ENCODE measurements at regions not wholly inside any gene's neighbourhood (a gene's known extent, or its start where the extent isn't known, plus 50 kb on each side); places are given as distances from the start of the nearest gene placed in this dataset.

DNA sequence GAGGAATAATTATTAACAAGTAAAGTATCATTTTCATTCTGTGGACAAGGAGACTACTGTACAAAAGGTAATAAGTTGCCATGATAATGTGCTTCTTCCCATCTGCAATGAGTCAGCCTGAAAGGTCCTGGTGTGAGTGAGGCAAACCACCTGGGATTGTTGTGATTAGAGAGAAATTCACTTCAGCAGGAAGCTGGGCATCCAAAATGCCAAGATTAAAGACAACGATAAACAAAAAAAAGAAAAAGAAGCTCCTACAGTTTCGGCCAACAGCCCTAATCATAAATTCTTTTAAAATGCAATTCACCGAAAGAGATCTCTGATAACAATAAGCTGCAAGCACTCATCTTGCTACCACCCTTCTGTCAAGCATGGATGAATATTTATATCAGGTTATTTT lies 507.8 kb downstream of the TUSC7 start:
- TF ChIP-seq, protein P1, sequence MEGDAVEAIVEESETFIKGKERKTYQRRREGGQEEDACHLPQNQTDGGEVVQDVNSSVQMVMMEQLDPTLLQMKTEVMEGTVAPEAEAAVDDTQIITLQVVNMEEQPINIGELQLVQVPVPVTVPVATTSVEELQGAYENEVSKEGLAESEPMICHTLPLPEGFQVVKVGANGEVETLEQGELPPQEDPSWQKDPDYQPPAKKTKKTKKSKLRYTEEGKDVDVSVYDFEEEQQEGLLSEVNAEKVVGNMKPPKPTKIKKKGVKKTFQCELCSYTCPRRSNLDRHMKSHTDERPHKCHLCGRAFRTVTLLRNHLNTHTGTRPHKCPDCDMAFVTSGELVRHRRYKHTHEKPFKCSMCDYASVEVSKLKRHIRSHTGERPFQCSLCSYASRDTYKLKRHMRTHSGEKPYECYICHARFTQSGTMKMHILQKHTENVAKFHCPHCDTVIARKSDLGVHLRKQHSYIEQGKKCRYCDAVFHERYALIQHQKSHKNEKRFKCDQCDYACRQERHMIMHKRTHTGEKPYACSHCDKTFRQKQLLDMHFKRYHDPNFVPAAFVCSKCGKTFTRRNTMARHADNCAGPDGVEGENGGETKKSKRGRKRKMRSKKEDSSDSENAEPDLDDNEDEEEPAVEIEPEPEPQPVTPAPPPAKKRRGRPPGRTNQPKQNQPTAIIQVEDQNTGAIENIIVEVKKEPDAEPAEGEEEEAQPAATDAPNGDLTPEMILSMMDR (IDR thresholded peaks at IDR 0.05): no peak
- TF ChIP-seq POLR2A (IDR thresholded peaks at IDR 0.05): no peak
- peaks cover 0 to 7% (median 0%) of the 10 kb centered on the region in 3 donors for H3K4me1 ChIP-seq
- intact Hi-C loops (cut with DNase I): no loop called here
- no peaks in the 10 kb centered on the region for H3K9me3 ChIP-seq
- WGBS, 2 donors: 30 to 35% methylated on average over 3 of the region's 3 CpGs
- no peaks in the 10 kb centered on the region for H3K27me3 ChIP-seq
- no peak for DNase-seq
- H3K4me3 ChIP-seq: no peak overlapping the region
- H3K36me3 ChIP-seq: no peaks in the 10 kb centered on the region
- no peak overlapping the region for H3K27ac ChIP-seq

GRCh38 chr3:117217760-117218316 lies 508.3 kb downstream of the TUSC7 start:
- H3K36me3 ChIP-seq: no peaks in the 10 kb centered on the region
- no peaks in the 10 kb centered on the region for H3K9me3 ChIP-seq
- intact Hi-C loops (cut with DNase I): no loop called here
- 45 to 56% methylated on average over 5 of the region's 5 CpGs for WGBS, 2 donors
- H3K4me3 ChIP-seq: no peak overlapping the region
- no peaks in the 10 kb centered on the region for H3K27me3 ChIP-seq
- TF ChIP-seq POLR2A (IDR thresholded peaks at IDR 0.05): no peak
- H3K27ac ChIP-seq: no peak overlapping the region
- DNase-seq: no peak
- H3K4me1 ChIP-seq: peaks cover 0 to 7% (median 0%) of the 10 kb centered on the region in 3 donors

- WGBS, 2 donors: 14 to 20% methylated on average over 3 of the region's 3 CpGs
- H3K9me3 ChIP-seq: no peaks in the 10 kb centered on the region
- H3K4me1 ChIP-seq: peaks cover 0 to 7% (median 0%) of the 10 kb centered on the region in 3 donors
- H3K36me3 ChIP-seq: no peaks in the 10 kb centered on the region
- DNase-seq: no peak
- TF ChIP-seq POLR2A (IDR thresholded peaks at IDR 0.05): no peak
- TF ChIP-seq, protein P1 (IDR thresholded peaks at IDR 0.05): no peak
- H3K27me3 ChIP-seq: no peaks in the 10 kb centered on the region
- H3K4me3 ChIP-seq: no peak overlapping the region
- intact Hi-C loops (cut with DNase I): no loop called here
- no peak overlapping the region for H3K27ac ChIP-seq
Observed at GRCh38 chr3:117218641-117219048, 509.1 kb downstream of the TUSC7 start.

DNA sequence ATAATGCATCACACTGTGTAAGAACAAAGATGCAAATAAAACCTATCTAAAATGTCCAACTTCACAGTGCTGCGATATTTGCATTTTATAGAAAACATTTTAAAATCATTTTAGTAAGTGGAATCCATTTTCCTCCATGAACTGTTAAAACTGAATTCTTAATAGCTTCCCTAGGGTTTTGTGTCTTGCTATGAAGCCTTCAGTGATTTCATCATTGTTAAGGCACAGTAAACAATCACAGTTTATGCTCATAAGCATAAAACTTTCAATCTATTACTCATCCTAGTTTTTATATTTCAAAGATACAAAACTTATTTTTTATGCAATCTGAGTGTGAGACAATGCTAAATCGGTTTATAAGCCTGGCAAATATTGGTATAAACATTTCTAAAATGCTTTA lies 509.7 kb downstream of the TUSC7 start:
- no peaks in the 10 kb centered on the region for H3K9me3 ChIP-seq
- no peaks in the 10 kb centered on the region for H3K27me3 ChIP-seq
- WGBS, 2 donors: 53 to 60% methylated on average over 2 of the region's 2 CpGs
- H3K4me1 ChIP-seq: peaks cover 0 to 7% (median 0%) of the 10 kb centered on the region in 3 donors
- TF ChIP-seq, protein P1 (IDR thresholded peaks at IDR 0.05): no peak
- TF ChIP-seq POLR2A (IDR thresholded peaks at IDR 0.05): no peak
- intact Hi-C loops (cut with DNase I): no loop called here
- DNase-seq: no peak
- no peaks in the 10 kb centered on the region for H3K36me3 ChIP-seq
- no peak overlapping the region for H3K27ac ChIP-seq
- no peak overlapping the region for H3K4me3 ChIP-seq

- WGBS, 2 donors: 27 to 29% methylated on average over 2 of the region's 2 CpGs
- intact Hi-C loops (cut with DNase I): no loop called here
- Histone ChIP-seq H3K4me1 (no peaks in the 10 kb centered on the region), H3K9me3 (no peaks in the 10 kb centered on the region), H3K27ac (no peak overlapping the region), H3K4me3 (no peak overlapping the region), H3K36me3 (no peaks in the 10 kb centered on the region), H3K27me3 (no peaks in the 10 kb centered on the region)
- no peak for DNase-seq
- TF ChIP-seq, protein P1 (IDR thresholded peaks at IDR 0.05): no peak
- no peak for TF ChIP-seq POLR2A (IDR thresholded peaks at IDR 0.05)
Observed at GRCh38 chr3:117226932-117227331, 517.4 kb downstream of the TUSC7 start.

DNA sequence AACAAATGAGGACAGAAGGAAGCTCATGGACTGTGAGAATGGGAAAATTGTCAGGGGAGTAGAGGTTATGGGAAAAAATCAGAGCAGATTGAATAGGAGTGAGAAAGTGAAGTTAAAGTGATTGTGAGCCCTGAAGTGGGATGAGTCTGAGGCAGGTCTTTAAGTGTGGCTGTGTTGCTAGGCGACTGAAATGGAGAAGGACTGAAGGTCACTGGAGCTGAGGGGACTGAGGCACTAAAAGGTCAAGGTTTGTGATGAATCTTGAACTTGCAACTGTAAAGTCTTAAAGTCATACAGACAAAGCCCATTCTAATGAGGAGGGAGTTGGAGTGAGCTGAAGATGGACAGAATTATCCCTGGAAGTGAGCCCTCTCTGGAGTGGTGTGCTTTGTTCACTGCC lies 518.9 kb downstream of the TUSC7 start:
- Histone ChIP-seq H3K36me3 (no peaks in the 10 kb centered on the region), H3K9me3 (no peaks in the 10 kb centered on the region), H3K27me3 (no peaks in the 10 kb centered on the region), H3K4me3 (no peak overlapping the region), H3K27ac (no peak overlapping the region), H3K4me1 (no peaks in the 10 kb centered on the region)
- intact Hi-C loops (cut with DNase I): no loop called here
- no peak for DNase-seq
- TF ChIP-seq POLR2A (IDR thresholded peaks at IDR 0.05): no peak
- TF ChIP-seq, protein P1 (IDR thresholded peaks at IDR 0.05): no peak
- 76 to 81% methylated on average over 1 of the region's 1 CpG for WGBS, 2 donors
